ENCODE measurements at regions not wholly inside any gene's neighbourhood (a gene's known extent, or its start where the extent isn't known, plus 50 kb on each side); places are given as distances from the start of the nearest gene placed in this dataset.

DNA sequence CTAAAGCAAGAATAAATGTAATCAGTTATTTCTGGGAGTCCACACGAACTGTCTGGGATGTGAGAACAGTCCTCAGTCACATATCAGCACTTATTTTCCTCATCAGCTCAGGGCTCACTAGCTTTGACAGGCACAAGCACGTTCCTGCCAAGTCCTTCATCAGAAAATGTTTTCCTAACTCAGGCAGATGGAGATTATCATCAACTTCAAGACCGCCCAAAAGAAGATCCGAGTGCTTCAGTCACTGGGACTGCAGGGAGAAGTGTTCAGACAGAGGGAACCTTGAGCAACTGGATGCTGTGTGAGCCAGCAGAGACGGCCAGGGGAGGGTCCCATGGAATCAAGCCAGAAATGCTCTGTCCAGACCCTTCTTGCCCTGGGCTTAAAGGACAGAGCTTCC lies 189.4 kb downstream of the NXNL2 start:
- H3K36me3 ChIP-seq (replicated peaks; ENCODE audit: low read depth, low read length) = no peaks in the 10 kb centered on the region
- TF ChIP-seq CTCF (IDR thresholded peaks at IDR 0.05; ENCODE audit: low read depth, low read length) = no peak
- TF ChIP-seq EZH2phosphoT487 (IDR thresholded peaks at IDR 0.05; ENCODE audit: low read depth) = no peak
- no peak overlapping the region for H2AFZ ChIP-seq (ENCODE audit: low read depth, low read length)
- H3K79me2 ChIP-seq (ENCODE audit: low read length) = no peaks in the 10 kb centered on the region
- H3K27ac ChIP-seq (ENCODE audit: low read length) = no peak overlapping the region
- no peaks in the 10 kb centered on the region for H4K20me1 ChIP-seq (ENCODE audit: insufficient read depth, low read length)
- H3K9me3 ChIP-seq (ENCODE audit: insufficient read depth, low read length) = no peaks in the 10 kb centered on the region
- H3K4me3 ChIP-seq (ENCODE audit: low read length) = no peak overlapping the region
- H3K4me1 ChIP-seq (ENCODE audit: low read length) = no peaks in the 10 kb centered on the region
- no peak overlapping the region for H3K4me2 ChIP-seq (ENCODE audit: low read length)
- H3K27me3 ChIP-seq (ENCODE audit: low read depth, low read length) = no peaks in the 10 kb centered on the region
- H3K9ac ChIP-seq (ENCODE audit: low read length) = no peak overlapping the region

GRCh38 chr9:88725300-88726019 lies 190.5 kb downstream of the NXNL2 start:
- Histone ChIP-seq H3K79me2 (ENCODE audit: low read length) (no peaks in the 10 kb centered on the region), H3K27me3 (ENCODE audit: low read depth, low read length) (no peaks in the 10 kb centered on the region), H3K27ac (ENCODE audit: low read length) (no peak overlapping the region), H3K36me3 (replicated peaks; ENCODE audit: low read depth, low read length) (no peaks in the 10 kb centered on the region), H2AFZ (ENCODE audit: low read depth, low read length) (no peak overlapping the region), H3K9ac (ENCODE audit: low read length) (no peak overlapping the region), H3K4me3 (ENCODE audit: low read length) (no peak overlapping the region), H4K20me1 (ENCODE audit: insufficient read depth, low read length) (no peaks in the 10 kb centered on the region), H3K4me1 (ENCODE audit: low read length) (no peaks in the 10 kb centered on the region), H3K4me2 (ENCODE audit: low read length) (no peak overlapping the region), H3K9me3 (ENCODE audit: insufficient read depth, low read length) (no peaks in the 10 kb centered on the region)
- TF ChIP-seq CTCF (IDR thresholded peaks at IDR 0.05; ENCODE audit: low read depth, low read length) (no peak), EZH2phosphoT487 (IDR thresholded peaks at IDR 0.05; ENCODE audit: low read depth) (no peak)

- no peak overlapping the region for H3K27ac ChIP-seq (ENCODE audit: low read length)
- H3K9me3 ChIP-seq (ENCODE audit: insufficient read depth, low read length) = no peaks in the 10 kb centered on the region
- H3K4me1 ChIP-seq (ENCODE audit: low read length) = no peaks in the 10 kb centered on the region
- H3K79me2 ChIP-seq (ENCODE audit: low read length) = no peaks in the 10 kb centered on the region
- no peaks in the 10 kb centered on the region for H3K27me3 ChIP-seq (ENCODE audit: low read depth, low read length)
- H2AFZ ChIP-seq (ENCODE audit: low read depth, low read length) = no peak overlapping the region
- H4K20me1 ChIP-seq (ENCODE audit: insufficient read depth, low read length) = no peaks in the 10 kb centered on the region
- H3K4me3 ChIP-seq (ENCODE audit: low read length) = no peak overlapping the region
- H3K4me2 ChIP-seq (ENCODE audit: low read length) = no peak overlapping the region
- TF ChIP-seq EZH2phosphoT487 (IDR thresholded peaks at IDR 0.05; ENCODE audit: low read depth) (no peak), CTCF (IDR thresholded peaks at IDR 0.05; ENCODE audit: low read depth, low read length) (no peak)
- H3K36me3 ChIP-seq (replicated peaks; ENCODE audit: low read depth, low read length) = no peaks in the 10 kb centered on the region
- H3K9ac ChIP-seq (ENCODE audit: low read length) = no peak overlapping the region
Measured at GRCh38 chr9:88726803-88727202, 191.8 kb downstream of the NXNL2 start.

- Histone ChIP-seq H2AFZ (ENCODE audit: low read depth, low read length) (no peak overlapping the region), H4K20me1 (ENCODE audit: insufficient read depth, low read length) (no peaks in the 10 kb centered on the region), H3K4me3 (ENCODE audit: low read length) (no peak overlapping the region), H3K4me2 (ENCODE audit: low read length) (no peak overlapping the region), H3K27me3 (ENCODE audit: low read depth, low read length) (no peaks in the 10 kb centered on the region), H3K9me3 (ENCODE audit: insufficient read depth, low read length) (no peaks in the 10 kb centered on the region), H3K27ac (ENCODE audit: low read length) (no peak overlapping the region), H3K36me3 (replicated peaks; ENCODE audit: low read depth, low read length) (no peaks in the 10 kb centered on the region), H3K79me2 (ENCODE audit: low read length) (no peaks in the 10 kb centered on the region), H3K4me1 (ENCODE audit: low read length) (no peaks in the 10 kb centered on the region), H3K9ac (ENCODE audit: low read length) (no peak overlapping the region)
- no peak for TF ChIP-seq EZH2phosphoT487 (IDR thresholded peaks at IDR 0.05; ENCODE audit: low read depth)
- TF ChIP-seq CTCF (IDR thresholded peaks at IDR 0.05; ENCODE audit: low read depth, low read length) = no peak
Measured at GRCh38 chr9:88730780-88731179, 195.8 kb downstream of the NXNL2 start.
